Kidney epithelial cell (primary cell): ENCODE measurements at regions not wholly inside any gene's neighbourhood (a gene's known extent, or its start where the extent isn't known, plus 50 kb on each side); places are given as distances from the start of the nearest gene placed in this dataset.

Source experiments
- DNase-seq: peaks from one replicate; pipeline ENCODE4 v3.0.0-alpha.2; 2010; ENCODE audit warnings: low read depth
- H3K27me3 ChIP-seq: 2 replicates; pipeline ENCODE4 v1.6.0; 2011; ENCODE audit warnings: low read length; ENCODE audit not compliant: control insufficient read depth, insufficient read depth
- H3K36me3 ChIP-seq: 2 replicates; pipeline ENCODE4 v1.5.1; 2011; ENCODE audit warnings: low read length; ENCODE audit not compliant: control insufficient read depth, insufficient read depth
- H3K4me3 ChIP-seq: 2 replicates; pipeline ENCODE4 v1.5.1; 2011; ENCODE audit warnings: low read depth, mild to moderate bottlenecking, control low read depth, low read length
- CTCF ChIP-seq: IDR thresholded peaks from 2 replicates; pipeline ENCODE4 v1.5.1; 2011; ENCODE audit warnings: mild to moderate bottlenecking, moderate library complexity, low read length, control low read depth, inconsistent platforms; ENCODE audit not compliant: insufficient read depth, poor library complexity, severe bottlenecking

- DNase-seq = peak; percentile 25
- H3K27me3 ChIP-seq = no peaks in the 10 kb centered on the region
- no peak overlapping the region for H3K4me3 ChIP-seq
- no peak for TF ChIP-seq CTCF
- no peaks in the 10 kb centered on the region for H3K36me3 ChIP-seq
These were observed 1156.6 kb downstream of the TBC1D22A start for GRCh38 chr22:47919001-47919441.

GRCh38 chr22:47918276-47918921 lies 1155.9 kb downstream of the TBC1D22A start:
- DNase-seq = no peak
- Histone ChIP-seq H3K36me3 (no peaks in the 10 kb centered on the region), H3K27me3 (no peaks in the 10 kb centered on the region), H3K4me3 (no peak overlapping the region)
- TF ChIP-seq CTCF = no peak

- TF ChIP-seq CTCF = no peak
- Histone ChIP-seq H3K4me3 (no peak overlapping the region), H3K27me3 (no peaks in the 10 kb centered on the region), H3K36me3 (no peaks in the 10 kb centered on the region)
- no peak for DNase-seq
These were observed 1152.1 kb downstream of the TBC1D22A start for GRCh38 chr22:47914481-47915097.

GRCh38 chr22:47902646-47903180 lies 1140.3 kb downstream of the TBC1D22A start:
- TF ChIP-seq CTCF = no peak

GRCh38 chr22:47901911-47902310 lies 1139.5 kb downstream of the TBC1D22A start:
- Histone ChIP-seq H3K36me3 (no peaks in the 10 kb centered on the region), H3K27me3 (no peaks in the 10 kb centered on the region), H3K4me3 (no peak overlapping the region)
- TF ChIP-seq CTCF = no peak
- no peak for DNase-seq

More at GRCh38 chr22:47902646-47903180, 1140.3 kb downstream of the TBC1D22A start:
- DNase-seq = no peak
- no peaks in the 10 kb centered on the region for H3K27me3 ChIP-seq
- H3K36me3 ChIP-seq = no peaks in the 10 kb centered on the region
- H3K4me3 ChIP-seq = no peak overlapping the region

- Histone ChIP-seq H3K36me3 (no peaks in the 10 kb centered on the region), H3K27me3 (no peaks in the 10 kb centered on the region), H3K4me3 (no peak overlapping the region)
- TF ChIP-seq CTCF = no peak
- DNase-seq = no peak
These were observed 1137.4 kb downstream of the TBC1D22A start for GRCh38 chr22:47899894-47900293.
